ENCODE measurements at regions not wholly inside any gene's neighbourhood (a gene's known extent, or its start where the extent isn't known, plus 50 kb on each side); places are given as distances from the start of the nearest gene placed in this dataset.

DNA sequence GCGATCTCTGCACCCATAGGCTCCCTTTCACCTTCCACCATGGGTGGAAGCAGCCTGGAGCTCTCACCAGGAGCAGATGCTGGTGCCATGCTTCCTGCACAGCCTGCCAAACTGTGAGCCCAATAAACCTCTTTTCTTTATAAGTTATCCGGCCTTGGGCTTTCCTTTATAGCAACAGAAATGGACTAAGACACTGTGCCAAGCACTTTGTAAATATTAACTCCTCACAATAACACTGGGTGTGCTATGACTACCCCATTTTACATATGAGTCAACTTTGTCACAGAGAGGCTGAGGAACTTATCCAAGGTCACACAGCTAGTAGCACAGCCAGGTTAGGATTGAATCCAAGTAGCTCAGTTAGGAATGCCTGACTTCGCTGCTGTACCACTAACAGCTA, 79.7 kb upstream of the KCNMA1 start:
- TF ChIP-seq POLR2AphosphoS5 (IDR thresholded peaks at IDR 0.05): no peak
- H3K4me3 ChIP-seq: no peak overlapping the region
- DNase-seq (ENCODE audit: low spot score in 2 of 2): no peak
- no peaks in the 10 kb centered on the region for H3K4me1 ChIP-seq
- peaks cover 16% of the 10 kb centered on the region for H3K27me3 ChIP-seq
- no peak overlapping the region for H3K27ac ChIP-seq
- 75% methylated on average over 3 of the region's 3 CpGs for WGBS
- H3K9me3 ChIP-seq: no peaks in the 10 kb centered on the region
- no peaks in the 10 kb centered on the region for H3K36me3 ChIP-seq

DNA sequence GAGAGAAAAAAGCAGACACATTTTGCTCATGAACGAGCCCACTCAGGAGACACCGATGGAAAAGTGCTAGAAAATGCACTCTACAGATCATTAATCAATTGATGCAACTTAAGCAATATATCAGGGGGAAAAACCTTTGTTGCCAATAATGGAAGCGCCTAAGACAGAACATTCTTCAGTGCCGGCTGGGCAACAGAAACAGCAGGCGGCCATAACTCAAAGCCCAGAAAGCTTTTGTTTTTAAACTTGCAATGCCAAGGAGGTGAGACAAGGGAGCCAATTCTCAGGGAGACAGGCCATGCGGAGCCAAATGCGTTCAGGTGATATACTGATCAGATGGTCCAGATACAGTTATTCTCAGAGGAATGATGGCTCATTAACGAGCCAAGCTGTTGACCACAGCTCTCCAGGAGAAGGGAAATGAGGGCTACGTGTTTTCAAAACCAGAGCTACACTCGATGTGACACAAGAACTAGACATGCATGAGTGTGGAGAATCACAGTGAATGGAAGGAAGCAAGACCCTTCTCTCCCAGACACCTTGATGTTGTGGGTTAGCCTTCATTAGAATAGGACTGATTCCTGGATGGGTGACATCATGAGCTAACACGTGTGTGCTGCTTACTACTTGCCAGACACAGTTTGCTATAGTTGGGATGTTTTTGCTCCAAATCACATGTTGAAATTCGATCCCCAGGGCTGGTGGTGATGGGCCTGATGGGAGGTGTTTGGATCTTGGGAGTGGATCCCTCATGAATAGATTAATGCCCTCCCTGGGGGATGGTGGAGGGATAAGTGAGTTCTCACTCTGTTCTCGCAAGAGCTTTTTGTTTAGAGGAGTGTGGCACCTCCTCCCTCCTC, 79.1 kb upstream of the KCNMA1 start:
- Histone ChIP-seq H3K4me3 (no peak overlapping the region), H3K27ac (no peak overlapping the region), H3K36me3 (no peaks in the 10 kb centered on the region), H3K27me3 (peaks cover 21% of the 10 kb centered on the region), H3K4me1 (no peaks in the 10 kb centered on the region), H3K9me3 (no peaks in the 10 kb centered on the region)
- 64% methylated on average over 13 of the region's 13 CpGs for WGBS
- no peak for TF ChIP-seq POLR2AphosphoS5 (IDR thresholded peaks at IDR 0.05)
- TF ChIP-seq POLR2A (IDR thresholded peaks at IDR 0.05): no peak
- TF ChIP-seq, protein P1, sequence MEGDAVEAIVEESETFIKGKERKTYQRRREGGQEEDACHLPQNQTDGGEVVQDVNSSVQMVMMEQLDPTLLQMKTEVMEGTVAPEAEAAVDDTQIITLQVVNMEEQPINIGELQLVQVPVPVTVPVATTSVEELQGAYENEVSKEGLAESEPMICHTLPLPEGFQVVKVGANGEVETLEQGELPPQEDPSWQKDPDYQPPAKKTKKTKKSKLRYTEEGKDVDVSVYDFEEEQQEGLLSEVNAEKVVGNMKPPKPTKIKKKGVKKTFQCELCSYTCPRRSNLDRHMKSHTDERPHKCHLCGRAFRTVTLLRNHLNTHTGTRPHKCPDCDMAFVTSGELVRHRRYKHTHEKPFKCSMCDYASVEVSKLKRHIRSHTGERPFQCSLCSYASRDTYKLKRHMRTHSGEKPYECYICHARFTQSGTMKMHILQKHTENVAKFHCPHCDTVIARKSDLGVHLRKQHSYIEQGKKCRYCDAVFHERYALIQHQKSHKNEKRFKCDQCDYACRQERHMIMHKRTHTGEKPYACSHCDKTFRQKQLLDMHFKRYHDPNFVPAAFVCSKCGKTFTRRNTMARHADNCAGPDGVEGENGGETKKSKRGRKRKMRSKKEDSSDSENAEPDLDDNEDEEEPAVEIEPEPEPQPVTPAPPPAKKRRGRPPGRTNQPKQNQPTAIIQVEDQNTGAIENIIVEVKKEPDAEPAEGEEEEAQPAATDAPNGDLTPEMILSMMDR (IDR thresholded peaks at IDR 0.05): no peak
- no peak for TF ChIP-seq EP300 (IDR thresholded peaks at IDR 0.05)
- no peak for DNase-seq (ENCODE audit: low spot score in 2 of 2)

DNA sequence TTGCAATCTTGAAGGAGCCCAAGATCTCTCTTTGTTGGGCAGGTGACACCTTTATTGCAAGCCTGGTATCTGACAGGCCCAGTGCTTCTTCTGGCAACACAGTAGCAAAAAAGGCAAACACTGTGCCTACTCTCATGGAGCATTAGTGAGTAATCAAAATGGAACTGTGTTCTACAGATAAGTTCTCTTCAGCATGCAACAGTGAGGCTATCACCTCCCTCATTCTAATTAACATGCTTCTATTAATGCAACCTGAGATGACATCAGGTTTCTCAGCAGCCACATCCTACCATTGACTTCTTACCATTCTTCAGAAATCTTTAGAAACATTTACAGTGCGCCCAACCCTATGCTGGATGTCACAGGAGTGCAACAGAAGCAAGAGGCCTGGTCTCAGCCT, 77.9 kb upstream of the KCNMA1 start:
- TF ChIP-seq POLR2A (IDR thresholded peaks at IDR 0.05): no peak
- Histone ChIP-seq H3K4me1 (peaks cover 4% of the 10 kb centered on the region), H3K9me3 (no peaks in the 10 kb centered on the region), H3K27me3 (peaks cover 24% of the 10 kb centered on the region), H3K27ac (no peak overlapping the region), H3K36me3 (no peaks in the 10 kb centered on the region), H3K4me3 (no peak overlapping the region)
- no peak for DNase-seq (ENCODE audit: low spot score in 2 of 2)
- WGBS: 89% methylated on average over 1 of the region's 1 CpG

DNA sequence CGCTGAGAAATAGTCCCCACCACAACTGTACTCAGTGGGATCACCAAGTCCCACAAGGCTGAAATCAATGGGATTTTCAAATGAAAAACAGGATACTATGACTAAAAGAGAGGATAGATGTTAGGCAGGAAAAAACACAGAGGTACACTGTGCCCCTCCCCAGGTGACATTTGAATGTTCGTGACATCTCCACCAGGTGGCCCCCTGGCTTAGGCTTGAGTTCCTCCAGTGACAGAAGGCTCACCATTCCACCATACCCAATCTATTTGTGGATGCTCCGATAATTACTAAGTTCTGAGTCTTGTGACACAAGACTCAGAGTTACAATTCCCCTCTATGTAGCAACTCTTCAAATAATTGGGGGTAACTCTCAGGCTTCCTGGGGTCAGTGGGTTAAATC, 77.5 kb upstream of the KCNMA1 start:
- H3K4me1 ChIP-seq: peaks cover 4% of the 10 kb centered on the region
- H3K9me3 ChIP-seq: no peaks in the 10 kb centered on the region
- 83% methylated on average over 3 of the region's 3 CpGs for WGBS
- H3K27me3 ChIP-seq: peaks cover 28% of the 10 kb centered on the region
- TF ChIP-seq POLR2AphosphoS5 (IDR thresholded peaks at IDR 0.05) (no peak), POLR2A (IDR thresholded peaks at IDR 0.05) (no peak), EP300 (IDR thresholded peaks at IDR 0.05) (no peak)
- TF ChIP-seq, protein P1 (IDR thresholded peaks at IDR 0.05): no peak
- no peak overlapping the region for H3K27ac ChIP-seq
- H3K36me3 ChIP-seq: no peaks in the 10 kb centered on the region
- no peak for DNase-seq (ENCODE audit: low spot score in 2 of 2)
- no peak overlapping the region for H3K4me3 ChIP-seq

DNA sequence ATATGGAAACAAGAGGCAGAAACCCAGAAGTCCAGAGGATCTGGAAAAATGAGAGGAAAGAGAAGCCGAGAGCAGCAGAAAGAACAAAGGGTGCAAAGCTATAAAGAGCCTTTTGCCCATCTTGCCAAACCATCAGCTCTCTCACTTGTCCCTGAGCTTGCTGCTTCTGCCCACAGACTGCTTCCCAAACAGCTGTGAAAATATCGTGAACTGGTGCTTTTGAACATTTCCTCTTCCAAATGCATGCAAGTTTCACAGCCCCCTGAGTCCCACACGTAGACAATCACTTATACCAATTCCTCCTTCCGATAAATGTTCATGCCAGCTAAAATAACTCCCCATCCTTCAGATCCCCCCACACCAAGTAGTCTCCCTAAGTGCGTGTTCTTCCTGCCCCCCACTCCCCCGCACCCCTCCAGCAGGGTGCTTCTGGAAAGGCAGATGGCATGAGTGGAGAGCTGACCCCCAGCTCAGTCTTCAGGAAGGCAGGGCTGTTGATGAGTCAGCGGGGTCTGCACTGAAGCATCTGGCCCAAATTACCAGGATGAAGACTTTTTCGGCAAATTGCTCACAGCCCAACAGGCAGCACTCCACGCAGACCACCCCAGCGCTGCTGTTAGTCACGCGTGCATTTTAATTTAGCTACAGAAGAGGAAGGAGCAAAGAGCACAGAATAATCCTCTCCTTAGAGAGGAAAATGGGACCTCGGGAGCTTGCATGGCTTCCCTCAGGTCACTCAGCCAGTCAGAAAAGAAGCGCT, 76.1 kb upstream of the KCNMA1 start:
- H3K4me1 ChIP-seq: peaks cover 4% of the 10 kb centered on the region
- H3K9me3 ChIP-seq: no peaks in the 10 kb centered on the region
- no peak overlapping the region for H3K4me3 ChIP-seq
- no peak for DNase-seq (ENCODE audit: low spot score in 2 of 2)
- WGBS: 70% methylated on average over 13 of the region's 14 CpGs
- H3K27me3 ChIP-seq: peaks cover 32% of the 10 kb centered on the region
- no peaks in the 10 kb centered on the region for H3K36me3 ChIP-seq
- no peak overlapping the region for H3K27ac ChIP-seq
- TF ChIP-seq EP300 (IDR thresholded peaks at IDR 0.05) (no peak), POLR2AphosphoS5 (IDR thresholded peaks at IDR 0.05) (no peak), POLR2A (IDR thresholded peaks at IDR 0.05) (no peak)

DNA sequence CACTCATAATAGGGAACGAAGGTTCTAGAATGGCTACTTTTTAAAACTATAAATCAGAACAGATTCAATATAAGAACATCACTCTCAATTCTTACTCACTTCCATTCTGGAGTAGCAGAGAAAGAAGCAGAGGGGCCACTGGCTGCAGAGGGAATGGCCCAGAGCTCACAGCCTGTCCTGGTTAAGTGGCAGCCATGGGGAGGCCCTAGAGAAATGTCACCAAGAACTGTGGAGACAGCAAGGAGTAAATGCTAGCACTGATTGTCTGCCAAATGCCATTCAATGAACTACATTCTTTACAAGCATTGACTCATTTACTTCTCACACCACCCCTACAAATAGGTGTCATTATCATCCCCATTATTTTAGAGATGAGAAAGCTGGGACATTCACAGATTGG, 74.6 kb upstream of the KCNMA1 start:
- 95% methylated on average over 1 of the region's 1 CpG for WGBS
- TF ChIP-seq POLR2A (IDR thresholded peaks at IDR 0.05) (no peak), EP300 (IDR thresholded peaks at IDR 0.05) (no peak), POLR2AphosphoS5 (IDR thresholded peaks at IDR 0.05) (no peak)
- TF ChIP-seq, protein P1 (IDR thresholded peaks at IDR 0.05): no peak
- Histone ChIP-seq H3K4me3 (no peak overlapping the region), H3K27ac (no peak overlapping the region), H3K27me3 (peaks cover 27% of the 10 kb centered on the region), H3K36me3 (no peaks in the 10 kb centered on the region), H3K4me1 (peaks cover 4% of the 10 kb centered on the region), H3K9me3 (no peaks in the 10 kb centered on the region)
- DNase-seq (ENCODE audit: low spot score in 2 of 2): no peak

All from suprapubic skin (tissue), 4 donors.